T-cell (primary cell): ENCODE measurements at regions not wholly inside any gene's neighbourhood (a gene's known extent, or its start where the extent isn't known, plus 50 kb on each side); places are given as distances from the start of the nearest gene placed in this dataset.

Experiments
- ATAC-seq, 4 experiments: fragments of 200-7000 bp in 3 of 4; fragments of 150-1000 bp in 1 of 4; cut with Tn5 transposase; replicated peaks in 1 of 4; 1 replicate in 3 of 4; 2 replicates in 1 of 4; pipeline ENCODE4 v1.10.0; 2021; ENCODE audit warnings: moderate library complexity in 3 of 4, mild to moderate bottlenecking in 2 of 4, moderate number of reproducible peaks in 1 of 4
- CTCF ChIA-PET, 2 donors: fragments of 300-600 bp; sonication (Branson Sonifier 250); formaldehyde crosslinking; loops; one replicate each; lab custom pipeline; 2022; ENCODE audit warnings: antibody characterized with exemption in 2 of 2; lab: Charles Lee
- POLR2A ChIA-PET, 2 donors: fragments of 300-600 bp; sonication (Branson Sonifier 250); formaldehyde crosslinking; loops; one replicate each; lab custom pipeline; 2022; ENCODE audit warnings: antibody characterized with exemption in 2 of 2; lab: Charles Lee
- DNase-seq, 35 experiments: peaks; one replicate each; pipeline versions ENCODE4 v3.0.0 to v3.0.0-alpha.2; 2013 to 2023
- H3K27ac ChIP-seq: one replicate; pipeline ENCODE4 v1.5.1; 2013; ENCODE audit warnings: low read length
- H3K27me3 ChIP-seq, 2 experiments: replicated peaks in 1 of 2; 1 replicate in 1 of 2; 2 replicates in 1 of 2; pipeline versions ENCODE4 v1.6.1 to v1.7.0; 2013; ENCODE audit warnings: low read length in 1 of 2, mixed read lengths in 1 of 2; ENCODE audit not compliant: control insufficient read depth in 2 of 2, insufficient read depth in 2 of 2; ENCODE audit errors: extremely low read depth in 1 of 2
- H3K36me3 ChIP-seq, 2 donors: 1 replicate in 1 of 2; 2 replicates in 1 of 2; pipeline versions ENCODE4 v1.6.1 to v1.7.0; 2013; ENCODE audit warnings: low read length in 1 of 2; ENCODE audit not compliant: control insufficient read depth in 2 of 2, insufficient read depth in 1 of 2; ENCODE audit errors: extremely low read depth in 1 of 2
- H3K4me1 ChIP-seq, 2 experiments: 1 replicate in 1 of 2; 2 replicates in 1 of 2; pipeline versions ENCODE4 v1.6.1 to v1.7.0; 2013; ENCODE audit warnings: low read length in 2 of 2, mixed read lengths in 1 of 2; ENCODE audit not compliant: insufficient read depth in 2 of 2, control insufficient read depth in 1 of 2; ENCODE audit errors: extremely low read depth in 1 of 2
- H3K4me3 ChIP-seq, 2 donors: 1 replicate in 1 of 2; 2 replicates in 1 of 2; pipeline versions ENCODE4 v1.5.1 to v1.7.0; 2013; ENCODE audit warnings: mild to moderate bottlenecking in 2 of 2, low read length in 1 of 2, moderate library complexity in 1 of 2; ENCODE audit not compliant: control insufficient read depth in 1 of 2; ENCODE audit errors: extremely low read depth in 1 of 2
- H3K9me3 ChIP-seq: 2 replicates; pipeline ENCODE4 v1.7.0; 2013
- H3K27ac Mint-ChIP-seq, 2 donors: one replicate each; pipeline ENCODE4 v1.8.0; 2020 to 2021; ENCODE audit warnings: mild to moderate bottlenecking in 2 of 2, mixed read lengths in 2 of 2
- H3K27me3 Mint-ChIP-seq, 2 donors: one replicate each; pipeline ENCODE4 v1.8.0; 2021 to 2022; ENCODE audit warnings: mixed read lengths in 2 of 2
- H3K36me3 Mint-ChIP-seq: one replicate; pipeline ENCODE4 v1.8.0; 2021; ENCODE audit warnings: mixed read lengths
- H3K4me1 Mint-ChIP-seq, 3 donors: one replicate each; pipeline ENCODE4 v1.8.0; 2020 to 2022; ENCODE audit warnings: mixed read lengths in 3 of 3, mild to moderate bottlenecking in 1 of 3
- H3K4me3 Mint-ChIP-seq, 3 donors: one replicate each; pipeline ENCODE4 v1.8.0; 2020 to 2022; ENCODE audit warnings: mild to moderate bottlenecking in 3 of 3, mixed read lengths in 3 of 3, moderate library complexity in 3 of 3
- H3K9me3 Mint-ChIP-seq, 3 donors: one replicate each; pipeline ENCODE4 v1.8.0; 2020 to 2022; ENCODE audit warnings: mixed read lengths in 3 of 3
- WGBS: methylation state at CpG from one replicate; pipeline ENCODE4 v1.1.5; 2013; ENCODE audit warnings: missing lambda C conversion rate; ENCODE audit not compliant: insufficient coverage; 5-methylcytosine and 5-hydroxymethylcytosine counted together

- ChIA-PET POLR2A (no interaction called here), CTCF (no interaction called here)
- ATAC-seq (no peak), DNase-seq (no peak)
- H3K36me3 ChIP-seq: no peaks in the 10 kb centered on the region
- no peaks in the 10 kb centered on the region for H3K4me1 ChIP-seq
- no peak overlapping the region for H3K4me3 ChIP-seq
- Mint-ChIP-seq H3K9me3 (no peaks in the 10 kb centered on the region), H3K4me1 (no peaks in the 10 kb centered on the region), H3K4me3 (no peak overlapping the region), H3K36me3 (no peaks in the 10 kb centered on the region), H3K27me3 (peaks cover 10 to 40% of the 10 kb centered on the region in 2 donors), H3K27ac (no peak overlapping the region)
- no peak overlapping the region for H3K27ac ChIP-seq
- WGBS: no CpG with 5 or more reads among the region's 1 CpG
- no peaks in the 10 kb centered on the region for H3K27me3 ChIP-seq
- H3K9me3 ChIP-seq: no peaks in the 10 kb centered on the region
These were observed 178.4 kb downstream of the LNPK start for GRCh38 chr2:175823707-175824073.

DNA sequence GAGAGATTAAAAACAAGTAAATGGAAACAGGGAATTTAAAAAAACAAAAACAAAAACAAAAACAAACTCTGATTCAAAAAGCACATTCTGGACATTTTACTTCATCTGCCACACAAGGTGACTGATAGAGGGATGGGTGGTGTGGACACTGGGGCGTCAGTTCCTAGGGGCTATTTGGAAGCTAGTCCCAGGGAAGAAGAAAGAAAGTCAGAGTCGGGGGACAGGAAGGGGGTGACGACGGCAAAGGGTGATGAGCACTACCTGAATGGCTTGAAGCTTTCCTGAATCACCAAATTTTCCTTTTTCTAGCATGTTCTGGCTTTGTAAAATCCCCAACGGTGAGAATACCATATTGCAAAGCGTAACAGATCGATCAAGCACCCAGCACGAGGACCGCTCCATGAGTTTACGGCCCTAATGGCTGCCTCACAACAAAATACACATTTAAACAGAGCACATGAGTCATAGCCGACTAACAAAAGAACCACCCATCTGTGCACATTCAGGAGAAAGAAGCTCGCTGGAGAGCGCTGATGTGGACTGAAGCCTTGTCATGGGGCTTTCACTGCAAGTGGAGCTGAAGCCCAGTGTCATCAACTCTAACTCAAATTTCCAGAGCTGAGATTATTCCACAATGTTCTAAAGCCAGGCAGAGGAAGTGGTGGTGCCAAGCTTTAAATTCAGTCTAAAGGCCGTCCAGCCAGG lies 178.9 kb downstream of the LNPK start:
- H3K36me3 ChIP-seq: no peaks in the 10 kb centered on the region
- H3K27me3 ChIP-seq: no peaks in the 10 kb centered on the region
- ChIA-PET POLR2A (no interaction called here), CTCF (no interaction called here)
- DNase-seq: no peak
- H3K27ac Mint-ChIP-seq: no peak overlapping the region
- no peak overlapping the region for H3K4me3 ChIP-seq
- no peak overlapping the region for H3K4me3 Mint-ChIP-seq
- H3K27me3 Mint-ChIP-seq: peaks cover 10 to 40% of the 10 kb centered on the region in 2 donors
- ATAC-seq: no peak
- H3K9me3 Mint-ChIP-seq: no peaks in the 10 kb centered on the region
- H3K4me1 ChIP-seq: no peaks in the 10 kb centered on the region
- WGBS: 75% methylated on average over 10 of the region's 14 CpGs
- H3K9me3 ChIP-seq: no peaks in the 10 kb centered on the region
- H3K4me1 Mint-ChIP-seq: no peaks in the 10 kb centered on the region
- H3K27ac ChIP-seq: no peak overlapping the region
- no peaks in the 10 kb centered on the region for H3K36me3 Mint-ChIP-seq

DNA sequence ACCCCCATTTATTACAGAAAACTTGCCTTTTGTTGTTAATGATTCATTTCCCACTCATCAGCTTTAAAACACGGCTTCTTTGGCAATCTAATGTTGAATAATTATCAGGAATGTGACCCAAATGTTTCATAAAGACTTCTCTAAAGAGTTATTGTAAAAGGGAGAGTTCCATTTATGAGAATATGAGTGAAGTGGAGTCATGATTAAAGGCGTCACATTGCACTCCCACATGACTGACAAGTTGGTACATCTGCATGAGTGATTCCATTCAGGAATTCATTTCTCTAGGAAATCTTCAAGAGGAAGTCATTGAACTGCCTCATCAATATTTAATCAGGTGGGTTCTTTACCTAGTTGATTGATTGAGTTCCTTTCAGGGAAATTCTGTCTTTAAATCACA lies 184.8 kb downstream of the LNPK start:
- Histone ChIP-seq H3K27me3 (no peaks in the 10 kb centered on the region), H3K9me3 (no peaks in the 10 kb centered on the region), H3K4me3 (no peak overlapping the region), H3K36me3 (no peaks in the 10 kb centered on the region), H3K27ac (no peak overlapping the region), H3K4me1 (no peaks in the 10 kb centered on the region)
- ChIA-PET CTCF (no interaction called here), POLR2A (no interaction called here)
- ATAC-seq (no peak), DNase-seq (no peak)
- 60% methylated on average over 1 of the region's 2 CpGs for WGBS
- no peaks in the 10 kb centered on the region for H3K4me1 Mint-ChIP-seq
- H3K36me3 Mint-ChIP-seq: no peaks in the 10 kb centered on the region
- no peak overlapping the region for H3K4me3 Mint-ChIP-seq
- H3K27me3 Mint-ChIP-seq: peaks cover 7 to 22% of the 10 kb centered on the region in 2 donors
- peaks cover 0 to 5% (median 3%) of the 10 kb centered on the region in 3 donors for H3K9me3 Mint-ChIP-seq
- H3K27ac Mint-ChIP-seq: no peak overlapping the region

DNA sequence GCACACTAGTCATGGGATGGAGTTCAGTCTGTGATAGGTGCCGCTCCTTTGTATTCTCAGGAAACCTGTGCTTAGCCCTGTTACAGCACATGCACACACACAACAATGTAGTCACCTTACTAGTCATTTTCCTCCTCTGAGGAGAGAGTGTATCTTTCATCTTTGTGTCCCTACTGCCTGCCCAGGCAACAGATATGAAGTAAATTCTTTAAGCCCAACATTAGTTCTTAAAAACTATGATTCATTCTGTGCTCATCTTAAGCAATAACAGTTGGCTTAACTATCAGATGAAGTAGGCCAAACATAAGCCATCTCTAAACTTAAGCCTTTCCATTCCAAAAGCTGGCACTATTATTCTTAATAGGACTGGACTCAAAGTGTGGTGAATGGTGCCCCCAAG lies 186.5 kb downstream of the LNPK start:
- Histone ChIP-seq H3K9me3 (no peaks in the 10 kb centered on the region), H3K4me1 (no peaks in the 10 kb centered on the region), H3K27me3 (no peaks in the 10 kb centered on the region), H3K4me3 (no peak overlapping the region), H3K36me3 (no peaks in the 10 kb centered on the region), H3K27ac (no peak overlapping the region)
- POLR2A ChIA-PET: no interaction called here
- H3K9me3 Mint-ChIP-seq: peaks cover 0 to 5% (median 3%) of the 10 kb centered on the region in 3 donors
- no peak overlapping the region for H3K27ac Mint-ChIP-seq
- ATAC-seq (no peak), DNase-seq (no peak)
- CTCF ChIA-PET: no interaction called here
- no peaks in the 10 kb centered on the region for H3K4me1 Mint-ChIP-seq
- peaks cover 3 to 13% of the 10 kb centered on the region in 2 donors for H3K27me3 Mint-ChIP-seq
- no CpG with 5 or more reads among the region's 1 CpG for WGBS
- H3K4me3 Mint-ChIP-seq: no peak overlapping the region
- H3K36me3 Mint-ChIP-seq: no peaks in the 10 kb centered on the region

DNA sequence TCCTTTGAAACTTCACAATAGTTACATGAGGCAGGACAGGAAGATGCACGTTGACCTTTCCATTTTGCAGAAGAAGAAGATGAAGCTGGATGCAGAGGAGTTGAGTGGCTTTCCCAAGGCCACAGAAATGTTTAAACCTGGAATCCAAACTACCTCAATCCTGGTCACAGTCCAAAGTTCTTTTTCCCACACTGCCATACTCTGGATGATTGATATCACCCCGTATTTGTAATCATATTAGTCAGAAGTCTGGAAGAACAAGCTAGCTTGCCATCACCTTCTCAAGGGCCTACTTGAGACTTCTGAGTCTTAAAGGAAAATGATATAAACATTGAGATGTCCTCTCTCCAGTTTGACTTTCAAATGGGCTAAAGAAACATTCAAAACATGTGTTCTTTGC lies 190.1 kb downstream of the LNPK start:
- no peak overlapping the region for H3K4me3 Mint-ChIP-seq
- no peak for DNase-seq
- no peak overlapping the region for H3K4me3 ChIP-seq
- ChIA-PET CTCF (no interaction called here), POLR2A (no interaction called here)
- no CpG with 5 or more reads among the region's 2 CpGs for WGBS
- no peaks in the 10 kb centered on the region for H3K36me3 Mint-ChIP-seq
- no peaks in the 10 kb centered on the region for H3K9me3 ChIP-seq
- H3K27me3 Mint-ChIP-seq: peaks cover 5 to 24% of the 10 kb centered on the region in 2 donors
- no peak for ATAC-seq
- peaks cover 0 to 2% of the 10 kb centered on the region in 2 experiments for H3K27me3 ChIP-seq
- no peaks in the 10 kb centered on the region for H3K4me1 Mint-ChIP-seq
- H3K36me3 ChIP-seq: no peaks in the 10 kb centered on the region
- H3K9me3 Mint-ChIP-seq: peaks cover 0 to 5% (median 3%) of the 10 kb centered on the region in 3 donors
- H3K4me1 ChIP-seq: no peaks in the 10 kb centered on the region
- no peak overlapping the region for H3K27ac ChIP-seq
- H3K27ac Mint-ChIP-seq: no peak overlapping the region

DNA sequence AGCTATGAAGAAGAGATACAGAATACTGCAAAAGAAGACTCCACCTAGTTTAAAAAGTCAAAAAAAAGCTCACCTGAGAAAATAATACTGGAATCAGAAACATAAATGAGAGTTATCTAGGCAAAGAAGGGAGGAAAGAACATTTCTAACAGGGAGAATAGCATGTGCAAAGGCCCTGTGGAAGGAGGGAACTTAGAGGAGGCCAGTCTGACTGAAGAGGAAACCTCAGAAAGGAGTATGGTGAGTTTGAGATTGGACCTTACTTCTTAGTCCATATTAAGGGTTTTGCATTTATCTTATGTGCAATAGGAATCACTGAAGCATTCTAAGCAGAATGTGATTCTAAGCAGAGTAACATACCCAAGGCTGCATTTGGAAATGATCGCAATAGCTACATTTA lies 193.2 kb downstream of the LNPK start:
- peaks cover 5 to 38% of the 10 kb centered on the region in 2 donors for H3K27me3 Mint-ChIP-seq
- H3K27ac Mint-ChIP-seq: no peak overlapping the region
- 100% methylated on average over 1 of the region's 1 CpG for WGBS

More for the DNA sequence above, 193.2 kb downstream of the LNPK start:
- Histone ChIP-seq H3K27ac (no peak overlapping the region), H3K9me3 (no peaks in the 10 kb centered on the region), H3K36me3 (no peaks in the 10 kb centered on the region), H3K4me1 (no peaks in the 10 kb centered on the region), H3K27me3 (peaks cover 0 to 4% of the 10 kb centered on the region in 2 experiments), H3K4me3 (no peak overlapping the region)
- H3K9me3 Mint-ChIP-seq: no peaks in the 10 kb centered on the region
- DNase-seq (no peak), ATAC-seq (no peak)
- no peaks in the 10 kb centered on the region for H3K36me3 Mint-ChIP-seq
- H3K4me3 Mint-ChIP-seq: no peak overlapping the region
- POLR2A ChIA-PET: interaction anchor here in 1 of 2 donors (0.6 kb wide), 1 partner anchor 864 kb away, joined by 3 read pairs; no protein-coding TSS in a partner anchor
- H3K4me1 Mint-ChIP-seq: no peaks in the 10 kb centered on the region
- CTCF ChIA-PET: no interaction called here
